Stimulated activated CD4-positive, alpha-beta T cell treated with anti-CD3 and anti-CD28 coated beads, Interleukin-12 subunit alpha, Interleukin-12 subunit beta, amount 100 ng/mL, for 24 hours (primary cell): ENCODE measurements at regions not wholly inside any gene's neighbourhood (a gene's known extent, or its start where the extent isn't known, plus 50 kb on each side); places are given as distances from the start of the nearest gene placed in this dataset.
"Not testable (repeated sequence)": the region's sequence is repeated elsewhere in the genome, so short reads cannot be mapped to it uniquely, and the experiment has no call there.

Source experiments
- DNase-seq, 2 experiments: peaks; one replicate each; pipeline ENCODE4 v3.0.0-alpha.2; 2020; ENCODE audit warnings: low read depth in 2 of 2

- no peak for DNase-seq
These were observed 176.1 kb upstream of the PFKP start for GRCh38 chr10:2891073-2891769.

GRCh38 chr10:2890093-2890492 is 177.3 kb upstream of the PFKP start:
- no peak for DNase-seq

GRCh38 chr10:2888403-2889004 is 178.8 kb upstream of the PFKP start:
- no peak for DNase-seq

DNA sequence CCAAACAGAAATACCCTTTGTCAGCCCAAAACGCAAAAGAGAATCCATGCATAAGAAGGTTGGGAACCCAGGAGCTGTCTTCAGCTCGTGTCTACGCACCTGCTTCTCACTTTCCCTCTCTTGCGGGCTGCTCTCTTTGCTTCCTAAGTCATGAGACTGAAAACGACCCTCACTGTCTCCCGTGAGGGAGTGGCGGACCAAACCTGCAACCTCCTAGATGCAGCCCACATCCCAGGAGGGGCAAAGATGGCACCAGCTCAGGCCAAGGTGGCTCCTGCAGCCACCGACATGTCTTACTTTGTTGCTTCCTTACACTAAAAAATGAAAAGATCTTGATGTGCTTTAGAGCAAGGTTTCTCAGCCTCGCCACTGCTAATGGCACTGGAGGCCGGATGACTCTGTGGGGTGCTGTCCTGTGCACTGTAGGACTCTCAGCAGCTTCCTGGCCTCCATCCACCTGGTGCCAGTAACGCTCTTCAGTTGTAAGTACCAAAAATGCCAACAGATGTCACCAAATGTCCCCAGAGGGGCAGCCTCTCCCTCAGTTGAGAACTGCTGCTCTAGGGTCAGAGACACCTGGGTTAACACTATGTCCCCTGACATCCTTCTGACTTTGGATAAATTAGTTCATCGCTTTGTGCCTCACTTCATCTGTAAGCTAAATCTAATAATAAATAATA is 179.8 kb upstream of the PFKP start:
- DNase-seq, result no peak

DNA sequence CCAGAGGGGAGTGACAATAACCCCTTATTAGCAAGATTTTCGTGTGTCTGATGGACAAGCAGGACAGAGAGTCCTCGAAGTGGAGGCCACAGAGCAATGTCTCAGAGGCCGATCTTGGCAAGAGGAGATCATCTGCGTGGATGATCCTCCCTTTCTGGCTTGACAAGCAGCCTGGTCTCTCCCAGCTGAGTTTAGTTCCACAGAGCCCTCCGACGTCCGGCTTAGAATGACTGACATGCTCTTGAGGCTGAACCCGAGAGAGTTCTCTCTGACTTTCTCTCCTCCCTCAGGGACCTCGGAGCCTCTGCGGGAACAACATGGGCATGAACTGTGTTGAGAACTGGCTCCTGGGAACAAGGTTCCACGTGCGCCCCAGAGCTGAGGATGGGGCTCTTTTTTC is 180.7 kb upstream of the PFKP start:
- DNase-seq, result no peak

- no peak for DNase-seq
These were observed 181.8 kb upstream of the PFKP start for GRCh38 chr10:2885288-2886278.

GRCh38 chr10:2883983-2884540 is 183.3 kb upstream of the PFKP start:
- not testable (repeated sequence) for DNase-seq

- no peak for DNase-seq
These were observed 184.1 kb upstream of the PFKP start for GRCh38 chr10:2883238-2883637.

DNA sequence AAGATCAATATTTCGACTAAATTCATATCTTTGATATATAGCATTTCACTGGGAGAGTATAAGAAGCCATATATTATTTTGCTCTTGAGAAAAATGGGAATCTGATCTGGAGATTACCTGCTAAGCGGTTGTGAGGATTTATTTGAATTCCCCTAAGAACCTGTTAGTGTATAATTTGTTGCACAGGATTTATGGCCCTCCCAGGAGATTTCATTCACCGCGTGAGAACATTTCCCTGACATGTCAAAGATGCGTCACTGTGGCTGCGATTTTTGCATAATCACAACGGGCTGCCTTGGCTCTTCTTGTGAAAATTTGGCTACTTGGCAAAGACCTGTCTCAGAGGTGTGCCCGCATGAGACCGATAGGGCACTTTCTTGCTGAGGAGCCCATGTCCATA is 184.7 kb upstream of the PFKP start:
- no peak for DNase-seq

GRCh38 chr10:2881720-2882620 is 185.4 kb upstream of the PFKP start:
- DNase-seq, result no peak

DNA sequence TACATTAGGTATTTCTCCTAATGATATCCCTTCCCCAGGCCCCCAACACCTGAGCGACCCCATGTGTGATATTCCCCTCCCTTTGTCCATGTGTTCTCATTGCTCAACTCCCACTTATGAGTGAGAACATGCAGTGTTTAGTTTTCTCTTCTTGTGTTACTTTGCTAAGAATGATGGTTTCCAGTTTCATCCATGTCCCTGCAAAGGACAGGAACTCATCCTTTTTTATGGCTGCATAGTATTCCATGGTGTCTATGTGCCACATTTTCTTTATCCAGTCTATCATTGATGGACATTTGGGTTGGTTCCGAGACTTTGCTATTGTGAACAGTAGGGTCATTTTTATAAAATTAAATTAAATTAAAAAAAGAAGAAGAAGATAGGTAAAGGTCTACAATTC is 187.3 kb upstream of the PFKP start:
- DNase-seq, result not testable (repeated sequence)

GRCh38 chr10:2878818-2879217 is 188.5 kb upstream of the PFKP start:
- DNase-seq, result no peak

DNA sequence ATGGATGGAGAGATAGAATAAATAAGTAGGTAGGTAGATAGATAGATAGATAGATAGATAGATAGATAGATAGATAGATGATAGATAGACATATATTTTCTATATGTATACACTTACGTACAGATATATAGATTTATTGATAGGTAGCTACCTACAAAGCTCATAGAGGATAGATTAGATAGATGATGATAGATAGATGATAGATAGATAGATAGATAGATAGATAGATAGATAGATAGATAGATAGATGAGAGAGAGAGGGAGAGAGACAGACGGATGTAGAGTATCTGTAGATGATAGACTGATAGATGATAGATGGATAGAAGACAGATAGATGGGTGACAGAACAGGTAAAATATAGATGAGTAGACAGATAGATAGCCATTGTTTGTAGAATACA is 191.3 kb upstream of the PFKP start:
- no peak for DNase-seq

GRCh38 chr10:2874963-2875362 is 192.4 kb upstream of the PFKP start:
- no peak for DNase-seq

GRCh38 chr10:2873769-2874168 is 193.6 kb upstream of the PFKP start:
- no peak for DNase-seq

DNA sequence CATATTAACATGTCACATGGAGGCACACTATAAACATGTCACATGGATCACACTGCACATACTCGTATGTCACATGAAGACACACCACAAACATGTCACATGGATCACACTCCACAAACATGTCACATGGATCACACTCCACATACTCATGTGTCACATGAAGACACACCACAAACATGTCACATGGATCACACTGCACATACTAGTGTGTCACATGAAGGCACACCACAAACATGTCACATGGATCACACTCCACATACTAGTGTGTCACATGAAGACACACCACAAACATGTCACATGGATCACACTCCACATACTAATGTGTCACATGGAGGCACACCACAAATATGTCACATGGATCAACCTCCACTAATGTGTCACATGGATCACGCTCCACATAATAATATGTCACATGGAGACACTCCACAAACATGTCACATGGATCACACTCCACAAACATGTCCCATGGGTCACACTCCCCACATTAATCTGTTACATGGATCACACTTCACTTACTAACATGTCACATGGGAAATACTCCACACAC is 195.6 kb upstream of the PFKP start:
- DNase-seq, result no peak

DNA sequence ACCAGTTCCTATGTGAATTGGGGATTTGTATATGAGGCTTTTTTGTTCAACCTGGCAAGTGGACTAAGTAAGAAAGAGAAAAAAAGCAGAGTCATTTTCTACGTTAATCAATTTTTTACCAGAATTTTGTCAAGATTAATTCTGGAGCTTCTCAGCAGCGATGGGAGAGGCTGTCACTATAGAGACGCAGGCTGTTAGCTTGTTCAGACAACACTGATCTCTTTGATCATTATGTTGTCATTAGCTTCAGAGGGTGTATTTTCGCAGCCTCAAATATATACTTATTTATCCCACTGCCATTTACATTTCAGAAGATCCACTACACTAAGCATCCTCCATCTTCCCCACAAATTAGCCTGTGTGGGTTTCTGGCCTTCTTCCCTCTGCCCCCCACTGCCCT is 196.7 kb upstream of the PFKP start:
- no peak for DNase-seq

- DNase-seq, result no peak
These were observed 199.5 kb upstream of the PFKP start for GRCh38 chr10:2867788-2868299.

- DNase-seq, result no peak
These were observed 200.8 kb upstream of the PFKP start for GRCh38 chr10:2866569-2866968.

GRCh38 chr10:2861632-2862210 is 205.6 kb upstream of the PFKP start:
- DNase-seq, result no peak
